ENCODE measurements at regions not wholly inside any gene's neighbourhood (a gene's known extent, or its start where the extent isn't known, plus 50 kb on each side); places are given as distances from the start of the nearest gene placed in this dataset.

GRCh38 chr20:22846863-22847262 is 188.2 kb upstream of the SSTR4 start:
- peaks cover 4% of the 10 kb centered on the region for H3K27me3 Mint-ChIP-seq
- H3K9ac ChIP-seq (ENCODE audit: low read length), result no peak overlapping the region
- H2AFZ ChIP-seq (ENCODE audit: insufficient read depth, low read depth, low read length, poor library complexity, severe bottlenecking), result no peak overlapping the region
- H3K4me3 Mint-ChIP-seq, result no peak overlapping the region
- no CpG with 5 or more reads among the region's 3 CpGs for WGBS (ENCODE audit: insufficient coverage)
- H3K27me3 ChIP-seq (replicated peaks in 1 of 4; ENCODE audit: control extremely low read depth in 1 of 4, control insufficient read depth in 3 of 4, insufficient read depth in 4 of 4, low read length in 3 of 4), result no peaks in the 10 kb centered on the region
- H3K9me3 ChIP-seq (ENCODE audit: control extremely low read depth in 1 of 3, control insufficient read depth in 2 of 3, insufficient read depth in 1 of 3, low read length in 2 of 3), result no peaks in the 10 kb centered on the region
- no peak overlapping the region for H3K4me3 ChIP-seq (ENCODE audit: control extremely low read depth in 1 of 5, extremely low read depth in 1 of 5, insufficient read depth in 1 of 5, low read depth in 2 of 5, low read length in 4 of 5)
- H3K4me1 ChIP-seq (ENCODE audit: control insufficient read depth in 2 of 2, insufficient read depth in 2 of 2, low read length in 2 of 2), result no peaks in the 10 kb centered on the region
- TF ChIP-seq CTCF (IDR thresholded peaks at IDR 0.05), result no peak
- TF ChIP-seq EZH2 (IDR thresholded peaks at IDR 0.05; ENCODE audit: borderline replicate concordance, insufficient read depth, low read depth, low read length, poor library complexity, severe bottlenecking), result no peak
- H3K9me3 Mint-ChIP-seq (ENCODE audit: insufficient read depth), result no peaks in the 10 kb centered on the region
- H3K27ac Mint-ChIP-seq, result no peak overlapping the region
- H3K79me2 ChIP-seq (ENCODE audit: control insufficient read depth, insufficient read depth, low read length), result no peaks in the 10 kb centered on the region
- no peak overlapping the region for H3K27ac ChIP-seq (ENCODE audit: low read length in 2 of 2)
- no peak overlapping the region for H3K4me2 ChIP-seq (replicated peaks; ENCODE audit: low read depth, low read length, poor library complexity, severe bottlenecking)
- H4K20me1 ChIP-seq (ENCODE audit: control insufficient read depth, insufficient read depth, low read length, poor library complexity, severe bottlenecking), result no peaks in the 10 kb centered on the region
- intact Hi-C loops (cut with micrococcal nuclease), result no loop called here
- H3K36me3 ChIP-seq (replicated peaks in 1 of 2; ENCODE audit: control extremely low read depth in 1 of 2, control insufficient read depth in 1 of 2, extremely low read depth in 1 of 2, insufficient read depth in 2 of 2, low read length in 1 of 2), result no peaks in the 10 kb centered on the region
- POLR2A ChIA-PET, result no interaction called here
- no peak for ATAC-seq (ENCODE audit: low read depth)
- CTCF ChIA-PET, result no interaction called here
- H3K4me1 Mint-ChIP-seq, result no peaks in the 10 kb centered on the region
- no peak for DNase-seq

GRCh38 chr20:22848364-22848763 is 186.7 kb upstream of the SSTR4 start:
- ATAC-seq (ENCODE audit: low read depth), result no peak
- H3K4me3 ChIP-seq (ENCODE audit: control extremely low read depth in 1 of 5, extremely low read depth in 1 of 5, insufficient read depth in 1 of 5, low read depth in 2 of 5, low read length in 4 of 5), result no peak overlapping the region
- H3K27me3 Mint-ChIP-seq, result peaks cover 4% of the 10 kb centered on the region
- H3K9me3 Mint-ChIP-seq (ENCODE audit: insufficient read depth), result no peaks in the 10 kb centered on the region
- no peaks in the 10 kb centered on the region for H3K9me3 ChIP-seq (ENCODE audit: control extremely low read depth in 1 of 3, control insufficient read depth in 2 of 3, insufficient read depth in 1 of 3, low read length in 2 of 3)
- no peak overlapping the region for H3K4me3 Mint-ChIP-seq
- POLR2A ChIA-PET, result no interaction called here
- CTCF ChIA-PET, result no interaction called here
- no peak overlapping the region for H3K27ac ChIP-seq (ENCODE audit: low read length in 2 of 2)
- H3K27me3 ChIP-seq (replicated peaks in 1 of 4; ENCODE audit: control extremely low read depth in 1 of 4, control insufficient read depth in 3 of 4, insufficient read depth in 4 of 4, low read length in 3 of 4), result no peaks in the 10 kb centered on the region
- H3K79me2 ChIP-seq (ENCODE audit: control insufficient read depth, insufficient read depth, low read length), result no peaks in the 10 kb centered on the region
- H3K27ac Mint-ChIP-seq, result no peak overlapping the region
- no peak overlapping the region for H3K4me2 ChIP-seq (replicated peaks; ENCODE audit: low read depth, low read length, poor library complexity, severe bottlenecking)
- H3K4me1 ChIP-seq (ENCODE audit: control insufficient read depth in 2 of 2, insufficient read depth in 2 of 2, low read length in 2 of 2), result no peaks in the 10 kb centered on the region
- no peaks in the 10 kb centered on the region for H3K4me1 Mint-ChIP-seq
- DNase-seq, result no peak
- WGBS (ENCODE audit: insufficient coverage), result no CpG with 5 or more reads among the region's 1 CpG
- H3K9ac ChIP-seq (ENCODE audit: low read length), result no peak overlapping the region
- no peaks in the 10 kb centered on the region for H4K20me1 ChIP-seq (ENCODE audit: control insufficient read depth, insufficient read depth, low read length, poor library complexity, severe bottlenecking)
- TF ChIP-seq CTCF (IDR thresholded peaks at IDR 0.05), result no peak
- TF ChIP-seq EZH2 (IDR thresholded peaks at IDR 0.05; ENCODE audit: borderline replicate concordance, insufficient read depth, low read depth, low read length, poor library complexity, severe bottlenecking), result no peak
- no peaks in the 10 kb centered on the region for H3K36me3 ChIP-seq (replicated peaks in 1 of 2; ENCODE audit: control extremely low read depth in 1 of 2, control insufficient read depth in 1 of 2, extremely low read depth in 1 of 2, insufficient read depth in 2 of 2, low read length in 1 of 2)
- intact Hi-C loops (cut with micrococcal nuclease), result no loop called here
- no peak overlapping the region for H2AFZ ChIP-seq (ENCODE audit: insufficient read depth, low read depth, low read length, poor library complexity, severe bottlenecking)
